ENCODE measurements at regions not wholly inside any gene's neighbourhood (a gene's known extent, or its start where the extent isn't known, plus 50 kb on each side); places are given as distances from the start of the nearest gene placed in this dataset.

GRCh38 chr12:61311413-61311812 is 948.8 kb upstream of the USP15 start:
- Mint-ChIP-seq H3K9me3 (peaks cover 0 to 11% (median 3%) of the 10 kb centered on the region in 7 donors), H3K4me3 (no peak overlapping the region), H3K4me1 (no peaks in the 10 kb centered on the region), H3K36me3 (no peaks in the 10 kb centered on the region), H3K27me3 (no peaks in the 10 kb centered on the region), H3K27ac (no peak overlapping the region)
- Histone ChIP-seq H3K27me3 (ENCODE audit: control insufficient read depth, insufficient read depth, low read length) (no peaks in the 10 kb centered on the region), H3K36me3 (ENCODE audit: control insufficient read depth, insufficient read depth, low read length) (no peaks in the 10 kb centered on the region), H3K9me3 (ENCODE audit: control insufficient read depth in 2 of 2, low read length in 2 of 2) (no peaks in the 10 kb centered on the region), H3K27ac (ENCODE audit: insufficient read depth, low read length, poor library complexity, severe bottlenecking) (no peak overlapping the region), H3K4me1 (ENCODE audit: control insufficient read depth, insufficient read depth, low read length, poor library complexity, severe bottlenecking) (no peaks in the 10 kb centered on the region), H3K4me3 (ENCODE audit: low read depth, low read length) (no peak overlapping the region)
- DNase-seq, result no peak
- no peak for ATAC-seq (ENCODE audit: low read depth in 2 of 2)

DNA sequence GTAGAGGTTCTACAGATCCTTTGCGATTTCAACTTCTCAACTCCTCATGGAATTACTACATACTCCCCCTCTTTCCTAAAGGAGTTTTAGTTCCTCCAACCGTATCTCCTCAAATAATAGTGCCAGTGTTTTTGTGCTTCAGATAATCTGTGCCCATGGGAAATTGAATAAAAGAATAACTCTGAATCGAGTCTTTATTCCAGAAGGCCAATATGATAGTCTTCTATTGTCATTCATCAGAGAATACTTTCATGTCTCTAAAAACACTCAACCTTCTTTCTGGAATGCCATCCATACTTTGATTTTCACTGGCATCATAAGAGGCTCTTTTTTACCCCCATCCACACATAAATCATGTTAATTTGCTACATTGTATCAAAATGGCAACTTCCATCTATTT is 911.3 kb upstream of the USP15 start:
- no peaks in the 10 kb centered on the region for H3K27me3 ChIP-seq (ENCODE audit: control insufficient read depth, insufficient read depth, low read length)
- no peak for DNase-seq
- no peak for ATAC-seq (ENCODE audit: low read depth in 2 of 2)

GRCh38 chr12:61355105-61355504 is 905.1 kb upstream of the USP15 start:
- Histone ChIP-seq H3K27me3 (ENCODE audit: control insufficient read depth, insufficient read depth, low read length) (no peaks in the 10 kb centered on the region), H3K36me3 (ENCODE audit: control insufficient read depth, insufficient read depth, low read length) (no peaks in the 10 kb centered on the region), H3K4me1 (ENCODE audit: control insufficient read depth, insufficient read depth, low read length, poor library complexity, severe bottlenecking) (no peaks in the 10 kb centered on the region), H3K4me3 (ENCODE audit: low read depth, low read length) (no peak overlapping the region), H3K9me3 (ENCODE audit: control insufficient read depth in 2 of 2, low read length in 2 of 2) (no peaks in the 10 kb centered on the region), H3K27ac (ENCODE audit: insufficient read depth, low read length, poor library complexity, severe bottlenecking) (no peak overlapping the region)
- ATAC-seq (ENCODE audit: low read depth in 2 of 2) (no peak), DNase-seq (no peak)
- no peak overlapping the region for H3K4me3 Mint-ChIP-seq
- no peaks in the 10 kb centered on the region for H3K4me1 Mint-ChIP-seq
- no peak overlapping the region for H3K27ac Mint-ChIP-seq
- H3K9me3 Mint-ChIP-seq, result peaks cover 0 to 6% (median 0%) of the 10 kb centered on the region in 7 donors
- no peaks in the 10 kb centered on the region for H3K36me3 Mint-ChIP-seq
- no peaks in the 10 kb centered on the region for H3K27me3 Mint-ChIP-seq

More for the DNA sequence above, 911.3 kb upstream of the USP15 start:
- no peaks in the 10 kb centered on the region for H3K36me3 Mint-ChIP-seq
- Histone ChIP-seq H3K9me3 (ENCODE audit: control insufficient read depth in 2 of 2, low read length in 2 of 2) (no peaks in the 10 kb centered on the region), H3K27ac (ENCODE audit: insufficient read depth, low read length, poor library complexity, severe bottlenecking) (no peak overlapping the region), H3K4me3 (ENCODE audit: low read depth, low read length) (no peak overlapping the region), H3K4me1 (ENCODE audit: control insufficient read depth, insufficient read depth, low read length, poor library complexity, severe bottlenecking) (no peaks in the 10 kb centered on the region), H3K36me3 (ENCODE audit: control insufficient read depth, insufficient read depth, low read length) (no peaks in the 10 kb centered on the region)
- H3K27me3 Mint-ChIP-seq, result no peaks in the 10 kb centered on the region
- H3K9me3 Mint-ChIP-seq, result peaks cover 0 to 3% (median 0%) of the 10 kb centered on the region in 7 donors
- no peaks in the 10 kb centered on the region for H3K4me1 Mint-ChIP-seq
- H3K27ac Mint-ChIP-seq, result no peak overlapping the region
- no peak overlapping the region for H3K4me3 Mint-ChIP-seq

- Histone ChIP-seq H3K9me3 (ENCODE audit: control insufficient read depth in 2 of 2, low read length in 2 of 2) (no peaks in the 10 kb centered on the region), H3K4me3 (ENCODE audit: low read depth, low read length) (no peak overlapping the region), H3K36me3 (ENCODE audit: control insufficient read depth, insufficient read depth, low read length) (no peaks in the 10 kb centered on the region), H3K27me3 (ENCODE audit: control insufficient read depth, insufficient read depth, low read length) (no peaks in the 10 kb centered on the region), H3K27ac (ENCODE audit: insufficient read depth, low read length, poor library complexity, severe bottlenecking) (no peak overlapping the region), H3K4me1 (ENCODE audit: control insufficient read depth, insufficient read depth, low read length, poor library complexity, severe bottlenecking) (no peaks in the 10 kb centered on the region)
- peaks cover 0 to 4% (median 0%) of the 10 kb centered on the region in 7 donors for H3K9me3 Mint-ChIP-seq
- DNase-seq, result no peak
- no peaks in the 10 kb centered on the region for H3K4me1 Mint-ChIP-seq
- no peaks in the 10 kb centered on the region for H3K27me3 Mint-ChIP-seq
- no peak overlapping the region for H3K27ac Mint-ChIP-seq
- no peaks in the 10 kb centered on the region for H3K36me3 Mint-ChIP-seq
- ATAC-seq (ENCODE audit: low read depth in 2 of 2), result peak in 1 of 2 donors; percentile 25
- no peak overlapping the region for H3K4me3 Mint-ChIP-seq
Measured at GRCh38 chr12:61356485-61356884, 903.7 kb upstream of the USP15 start.

DNA sequence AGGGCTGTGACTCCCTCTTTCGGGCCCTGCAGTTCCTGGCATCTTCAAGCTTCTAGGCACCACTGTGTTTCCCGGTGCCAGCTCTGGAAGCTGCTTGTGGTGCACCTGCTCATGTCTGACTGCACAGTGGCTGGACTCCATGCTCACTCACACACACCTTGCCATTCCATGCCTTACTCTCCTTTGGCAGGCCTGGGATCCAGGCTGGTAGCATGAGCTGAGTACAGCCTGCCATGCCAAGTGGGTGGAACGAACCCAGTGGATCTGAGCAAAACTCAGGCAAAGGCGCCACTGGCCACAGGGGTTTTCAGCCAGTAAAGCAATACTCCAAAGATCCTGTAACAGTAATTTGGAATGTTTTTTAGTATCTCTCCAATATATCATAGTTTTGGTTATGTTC is 902.7 kb upstream of the USP15 start:
- Mint-ChIP-seq H3K27me3 (no peaks in the 10 kb centered on the region), H3K27ac (peak overlapping the region in 1 of 3 donors; percentile 52), H3K9me3 (peaks cover 0 to 4% (median 0%) of the 10 kb centered on the region in 7 donors), H3K4me1 (no peaks in the 10 kb centered on the region), H3K36me3 (no peaks in the 10 kb centered on the region), H3K4me3 (no peak overlapping the region)
- DNase-seq, result no peak
- Histone ChIP-seq H3K27ac (ENCODE audit: insufficient read depth, low read length, poor library complexity, severe bottlenecking) (no peak overlapping the region), H3K4me3 (ENCODE audit: low read depth, low read length) (no peak overlapping the region), H3K27me3 (ENCODE audit: control insufficient read depth, insufficient read depth, low read length) (no peaks in the 10 kb centered on the region), H3K4me1 (ENCODE audit: control insufficient read depth, insufficient read depth, low read length, poor library complexity, severe bottlenecking) (no peaks in the 10 kb centered on the region), H3K9me3 (ENCODE audit: control insufficient read depth in 2 of 2, low read length in 2 of 2) (no peaks in the 10 kb centered on the region), H3K36me3 (ENCODE audit: control insufficient read depth, insufficient read depth, low read length) (no peaks in the 10 kb centered on the region)
- ATAC-seq (ENCODE audit: low read depth in 2 of 2), result no peak

GRCh38 chr12:61362037-61362436 is 898.2 kb upstream of the USP15 start:
- Histone ChIP-seq H3K9me3 (ENCODE audit: control insufficient read depth in 2 of 2, low read length in 2 of 2) (no peaks in the 10 kb centered on the region), H3K27ac (ENCODE audit: insufficient read depth, low read length, poor library complexity, severe bottlenecking) (no peak overlapping the region), H3K4me3 (ENCODE audit: low read depth, low read length) (no peak overlapping the region), H3K36me3 (ENCODE audit: control insufficient read depth, insufficient read depth, low read length) (no peaks in the 10 kb centered on the region), H3K27me3 (ENCODE audit: control insufficient read depth, insufficient read depth, low read length) (no peaks in the 10 kb centered on the region), H3K4me1 (ENCODE audit: control insufficient read depth, insufficient read depth, low read length, poor library complexity, severe bottlenecking) (no peaks in the 10 kb centered on the region)
- no peaks in the 10 kb centered on the region for H3K27me3 Mint-ChIP-seq
- H3K4me1 Mint-ChIP-seq, result no peaks in the 10 kb centered on the region
- DNase-seq, result no peak
- H3K36me3 Mint-ChIP-seq, result no peaks in the 10 kb centered on the region
- H3K4me3 Mint-ChIP-seq, result no peak overlapping the region
- H3K27ac Mint-ChIP-seq, result no peak overlapping the region
- H3K9me3 Mint-ChIP-seq, result peaks cover 0 to 3% (median 0%) of the 10 kb centered on the region in 7 donors
- ATAC-seq (ENCODE audit: low read depth in 2 of 2), result no peak

DNA sequence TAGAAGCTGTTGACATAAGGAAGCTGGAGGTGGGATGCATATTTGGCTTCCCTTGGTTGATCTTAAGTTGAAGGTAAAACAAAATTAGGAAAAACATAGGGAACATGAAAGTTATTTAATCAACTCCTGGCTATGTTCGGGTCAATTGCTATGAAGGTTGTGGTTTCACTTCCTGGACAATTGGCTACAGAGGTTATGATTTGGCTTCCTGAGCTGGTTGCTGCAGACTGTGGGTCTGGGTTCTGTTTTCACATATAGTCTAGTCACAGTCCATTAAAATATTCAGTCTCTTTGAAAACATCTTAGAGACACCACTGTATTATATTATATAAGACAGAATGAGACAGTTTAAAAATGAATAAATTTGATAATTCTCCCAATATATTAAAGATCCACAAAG is 895.2 kb upstream of the USP15 start:
- Histone ChIP-seq H3K4me1 (ENCODE audit: control insufficient read depth, insufficient read depth, low read length, poor library complexity, severe bottlenecking) (no peaks in the 10 kb centered on the region), H3K36me3 (ENCODE audit: control insufficient read depth, insufficient read depth, low read length) (no peaks in the 10 kb centered on the region), H3K27me3 (ENCODE audit: control insufficient read depth, insufficient read depth, low read length) (no peaks in the 10 kb centered on the region), H3K9me3 (ENCODE audit: control insufficient read depth in 2 of 2, low read length in 2 of 2) (no peaks in the 10 kb centered on the region), H3K4me3 (ENCODE audit: low read depth, low read length) (no peak overlapping the region), H3K27ac (ENCODE audit: insufficient read depth, low read length, poor library complexity, severe bottlenecking) (no peak overlapping the region)
- Mint-ChIP-seq H3K36me3 (no peaks in the 10 kb centered on the region), H3K9me3 (peaks cover 0 to 2% (median 0%) of the 10 kb centered on the region in 7 donors), H3K27me3 (no peaks in the 10 kb centered on the region), H3K27ac (no peak overlapping the region), H3K4me3 (no peak overlapping the region), H3K4me1 (no peaks in the 10 kb centered on the region)
- DNase-seq (no peak), ATAC-seq (ENCODE audit: low read depth in 2 of 2) (no peak)

DNA sequence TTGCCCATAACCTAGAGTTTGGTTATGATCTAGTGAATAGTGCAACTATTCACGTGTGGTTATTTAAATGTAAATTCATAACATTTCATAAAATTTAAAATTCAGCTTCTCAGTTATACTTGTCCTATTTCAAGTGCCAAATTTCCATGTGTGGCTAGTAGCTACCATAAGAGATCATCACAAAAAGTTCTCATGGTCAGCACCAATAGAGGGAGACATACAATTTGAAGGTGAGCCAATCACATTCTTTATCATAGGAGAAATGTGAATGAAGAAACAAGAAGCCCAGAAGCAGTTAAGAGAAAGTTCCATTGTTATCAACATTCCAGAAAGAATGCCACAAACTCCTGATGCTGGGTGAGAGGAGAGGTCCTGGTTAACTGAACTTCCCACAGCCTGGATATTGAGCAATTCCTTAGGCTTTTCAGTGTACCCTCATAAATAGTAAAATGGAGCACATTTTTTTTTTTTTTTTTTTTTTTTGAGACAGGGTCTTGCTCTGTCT is 892.9 kb upstream of the USP15 start:
- H3K4me3 Mint-ChIP-seq, result no peak overlapping the region
- no peaks in the 10 kb centered on the region for H3K27me3 Mint-ChIP-seq
- DNase-seq (no peak), ATAC-seq (ENCODE audit: low read depth in 2 of 2) (no peak)
- Histone ChIP-seq H3K27me3 (ENCODE audit: control insufficient read depth, insufficient read depth, low read length) (no peaks in the 10 kb centered on the region), H3K9me3 (ENCODE audit: control insufficient read depth in 2 of 2, low read length in 2 of 2) (no peaks in the 10 kb centered on the region), H3K27ac (ENCODE audit: insufficient read depth, low read length, poor library complexity, severe bottlenecking) (no peak overlapping the region), H3K4me1 (ENCODE audit: control insufficient read depth, insufficient read depth, low read length, poor library complexity, severe bottlenecking) (no peaks in the 10 kb centered on the region), H3K4me3 (ENCODE audit: low read depth, low read length) (no peak overlapping the region), H3K36me3 (ENCODE audit: control insufficient read depth, insufficient read depth, low read length) (no peaks in the 10 kb centered on the region)
- H3K27ac Mint-ChIP-seq, result no peak overlapping the region
- H3K4me1 Mint-ChIP-seq, result no peaks in the 10 kb centered on the region
- H3K36me3 Mint-ChIP-seq, result no peaks in the 10 kb centered on the region
- peaks cover 0 to 2% (median 0%) of the 10 kb centered on the region in 7 donors for H3K9me3 Mint-ChIP-seq
